ENCODE measurements at regions not wholly inside any gene's neighbourhood (a gene's known extent, or its start where the extent isn't known, plus 50 kb on each side); places are given as distances from the start of the nearest gene placed in this dataset.

DNA sequence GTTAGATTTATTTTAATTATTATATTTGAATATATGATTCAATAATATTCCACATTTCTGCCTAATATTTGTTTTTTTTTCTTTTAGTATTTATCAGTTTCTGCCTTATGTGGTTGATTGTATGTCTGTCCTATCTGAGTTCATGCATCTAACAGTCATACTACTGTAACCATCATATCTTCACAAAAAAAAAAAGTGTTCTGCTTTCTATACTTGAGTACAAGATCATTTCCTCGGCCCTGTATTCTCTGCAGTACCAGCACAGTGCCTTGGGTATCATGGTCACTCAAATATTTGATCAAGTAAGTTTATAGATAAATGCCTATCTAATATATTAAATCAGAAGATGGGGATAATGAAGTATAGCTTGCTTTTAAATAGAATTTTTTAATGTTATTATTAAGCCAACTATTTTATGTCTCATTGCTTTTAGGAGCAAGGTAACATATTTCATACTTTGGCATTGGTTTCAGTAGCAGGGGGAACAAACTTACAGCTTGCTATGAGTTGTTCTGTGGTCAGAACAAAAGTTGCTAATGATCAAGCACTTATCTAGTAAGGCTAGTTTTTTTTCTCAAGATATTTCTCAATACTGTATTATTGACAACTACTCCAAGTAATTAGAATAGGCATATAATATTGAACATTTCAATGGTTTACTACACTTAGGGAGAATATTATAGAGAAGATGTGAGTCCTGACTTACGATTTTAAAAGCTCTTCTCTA lies 290.5 kb upstream of the FBXO33 start:
- Histone ChIP-seq H4K20me1 (ENCODE audit: control insufficient read depth, insufficient read depth, insufficient read length) (no peaks in the 10 kb centered on the region), H3K4ac (ENCODE audit: low read depth, low read length) (no peak overlapping the region), H2BK15ac (ENCODE audit: low read depth, low read length) (no peak overlapping the region), H4K8ac (replicated peaks; ENCODE audit: insufficient read length, low read depth, low read length) (no peak overlapping the region), H4K5ac (ENCODE audit: insufficient read length, low read depth, low read length) (no peak overlapping the region), H3K56ac (ENCODE audit: insufficient read length, low read depth, low read length) (no peak overlapping the region), H2BK5ac (ENCODE audit: insufficient read length, low read length) (no peak overlapping the region), H3K4me1 (ENCODE audit: insufficient read depth, low read length) (no peaks in the 10 kb centered on the region), H2AK5ac (ENCODE audit: insufficient read length, low read length) (no peak overlapping the region), H3T11ph (ENCODE audit: low read length) (no peak overlapping the region), H2BK12ac (ENCODE audit: insufficient read length, low read depth, low read length) (no peak overlapping the region), H3K23me2 (ENCODE audit: insufficient read length, low read depth, low read length, poor library complexity, severe bottlenecking) (no peaks in the 10 kb centered on the region), H3K27me3 (ENCODE audit: insufficient read depth, low read length) (no peaks in the 10 kb centered on the region), H2BK20ac (ENCODE audit: low read depth, low read length, poor library complexity, severe bottlenecking) (no peak overlapping the region), H4K91ac (ENCODE audit: insufficient read length, low read depth, low read length) (no peak overlapping the region), H2BK120ac (ENCODE audit: low read depth, low read length, poor library complexity, severe bottlenecking) (no peak overlapping the region), H3K4me2 (ENCODE audit: insufficient read depth, insufficient read length, low read length) (no peak overlapping the region), H2AFZ (ENCODE audit: low read length) (no peak overlapping the region), H3K23ac (ENCODE audit: insufficient read length, low read depth, low read length) (no peak overlapping the region), H3K79me2 (ENCODE audit: insufficient read depth, low read length) (no peaks in the 10 kb centered on the region), H3K14ac (ENCODE audit: insufficient read depth, low read length) (no peak overlapping the region), H3K79me1 (ENCODE audit: insufficient read depth, low read depth, low read length, poor library complexity, severe bottlenecking) (no peaks in the 10 kb centered on the region), H3K27ac (ENCODE audit: insufficient read length, low read depth, low read length) (no peak overlapping the region), H3K9me3 (ENCODE audit: control insufficient read depth, low read depth, low read length) (no peaks in the 10 kb centered on the region), H3K18ac (ENCODE audit: insufficient read length, low read depth, low read length) (no peak overlapping the region), H3K9ac (ENCODE audit: extremely low read depth, insufficient read length, low read length) (no peak overlapping the region)
- H3K27ac Mint-ChIP-seq: no peak overlapping the region
- H3K4me1 Mint-ChIP-seq: no peaks in the 10 kb centered on the region
- no peaks in the 10 kb centered on the region; a peak in 1 of 5 replicates for H3K9me3 Mint-ChIP-seq
- no peaks in the 10 kb centered on the region for H3K27me3 Mint-ChIP-seq (ENCODE audit: low read depth)
- TF ChIP-seq CTCF (conservative IDR thresholded peaks at IDR 0.05): no peak
- WGBS (ENCODE audit: extremely low coverage, insufficient read length, low lambda C conversion rate): no CpG with 5 or more reads among the region's 2 CpGs
- no peak for DNase-seq
- H3K4me3 Mint-ChIP-seq: no peak overlapping the region
- H3K36me3 Mint-ChIP-seq (ENCODE audit: insufficient read depth in 1 of 3, low read depth in 3 of 3): no peaks in the 10 kb centered on the region
